ENCODE measurements at regions not wholly inside any gene's neighbourhood (a gene's known extent, or its start where the extent isn't known, plus 50 kb on each side); places are given as distances from the start of the nearest gene placed in this dataset.

DNA sequence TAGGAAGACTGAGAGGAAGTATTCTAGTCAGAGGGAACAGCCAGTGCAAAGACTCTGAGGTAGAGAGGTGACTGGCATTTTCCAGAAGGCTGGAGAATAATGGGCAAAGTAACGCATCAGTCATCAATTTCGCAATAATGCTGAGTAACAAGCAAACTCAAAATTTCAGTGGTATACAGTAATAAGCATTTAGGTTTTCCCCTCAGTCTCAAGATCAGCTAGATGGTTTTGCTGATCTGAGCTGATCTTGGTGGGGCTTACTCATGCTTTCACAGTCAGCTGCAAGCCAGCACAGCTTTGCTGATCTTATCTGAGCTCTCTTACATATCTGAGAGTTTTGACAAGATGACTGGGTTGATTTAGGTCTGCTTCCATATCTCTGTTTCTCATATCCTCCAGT lies 108.7 kb downstream of the TSEN15 start:
- H4K20me1 ChIP-seq (ENCODE audit: insufficient read depth): no peaks in the 10 kb centered on the region
- H3K4me3 ChIP-seq (ENCODE audit: low read length): no peak overlapping the region
- no peaks in the 10 kb centered on the region for H3K36me3 ChIP-seq (ENCODE audit: insufficient read depth, low read length)
- H2AFZ ChIP-seq (ENCODE audit: low read depth, low read length): no peak overlapping the region
- H3K27me3 ChIP-seq (ENCODE audit: insufficient read depth, low read depth, low read length): no peaks in the 10 kb centered on the region
- no peaks in the 10 kb centered on the region for H3K9me3 ChIP-seq (ENCODE audit: low read length)
- no peak overlapping the region for H3K27ac ChIP-seq (ENCODE audit: low read length)
- H3K9me2 ChIP-seq (ENCODE audit: insufficient read depth, low read length): no peaks in the 10 kb centered on the region
- H3K9ac ChIP-seq (ENCODE audit: low read length): no peak overlapping the region
- TF ChIP-seq RAD21 (conservative IDR thresholded peaks at IDR 0.05): no peak
- no peak for TF ChIP-seq POLR2AphosphoS5 (IDR thresholded peaks at IDR 0.05)
- no peak for TF ChIP-seq EP300 (conservative IDR thresholded peaks at IDR 0.05; ENCODE audit: poor library complexity, severe bottlenecking)
- no peak overlapping the region for H3K4me2 ChIP-seq (ENCODE audit: low read length)
- no peaks in the 10 kb centered on the region for H3K79me2 ChIP-seq (replicated peaks; ENCODE audit: insufficient read depth, low read length)
- no peaks in the 10 kb centered on the region for H3F3A ChIP-seq (ENCODE audit: insufficient read depth, low read length, poor library complexity, severe bottlenecking)

DNA sequence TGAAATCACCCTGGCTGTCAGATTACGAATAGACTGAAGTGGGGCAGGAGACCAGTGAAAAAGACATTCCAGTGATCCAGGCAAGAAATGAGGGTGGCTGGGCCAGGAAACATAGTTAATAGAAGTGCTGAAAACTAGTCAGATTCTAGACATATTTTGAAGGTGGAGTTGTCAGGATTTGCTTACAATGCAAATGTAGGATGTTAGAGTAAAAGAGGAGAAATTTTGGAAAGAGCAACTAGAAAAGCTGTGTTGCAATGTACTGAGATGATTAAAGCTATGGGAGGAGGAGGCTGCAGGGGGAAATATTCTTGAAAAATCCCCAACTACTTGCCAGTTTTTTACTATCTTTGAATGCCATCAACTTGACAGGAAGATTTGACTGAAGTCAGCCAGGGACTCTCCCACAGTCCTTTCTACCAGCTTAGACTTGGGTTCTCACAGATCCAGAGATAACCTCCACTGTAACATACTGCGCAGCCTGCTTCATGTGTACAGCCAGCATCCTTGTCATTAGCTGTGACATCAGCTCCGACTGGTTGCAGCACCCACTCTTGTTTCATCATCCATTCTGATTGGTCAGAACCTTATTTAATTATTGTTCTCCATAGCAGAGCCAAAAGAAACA lies 109.7 kb downstream of the TSEN15 start:
- H4K20me1 ChIP-seq (ENCODE audit: insufficient read depth): no peaks in the 10 kb centered on the region
- no peak overlapping the region for H2AFZ ChIP-seq (ENCODE audit: low read depth, low read length)
- H3K36me3 ChIP-seq (ENCODE audit: insufficient read depth, low read length): no peaks in the 10 kb centered on the region
- no peak overlapping the region for H3K4me2 ChIP-seq (ENCODE audit: low read length)
- no peaks in the 10 kb centered on the region for H3F3A ChIP-seq (ENCODE audit: insufficient read depth, low read length, poor library complexity, severe bottlenecking)
- no peak overlapping the region for H3K27ac ChIP-seq (ENCODE audit: low read length)
- no peak overlapping the region for H3K9ac ChIP-seq (ENCODE audit: low read length)
- no peak for TF ChIP-seq TAF1 (IDR thresholded peaks at IDR 0.05; ENCODE audit: low read depth)
- TF ChIP-seq RAD21 (conservative IDR thresholded peaks at IDR 0.05): no peak
- TF ChIP-seq, protein P1, sequence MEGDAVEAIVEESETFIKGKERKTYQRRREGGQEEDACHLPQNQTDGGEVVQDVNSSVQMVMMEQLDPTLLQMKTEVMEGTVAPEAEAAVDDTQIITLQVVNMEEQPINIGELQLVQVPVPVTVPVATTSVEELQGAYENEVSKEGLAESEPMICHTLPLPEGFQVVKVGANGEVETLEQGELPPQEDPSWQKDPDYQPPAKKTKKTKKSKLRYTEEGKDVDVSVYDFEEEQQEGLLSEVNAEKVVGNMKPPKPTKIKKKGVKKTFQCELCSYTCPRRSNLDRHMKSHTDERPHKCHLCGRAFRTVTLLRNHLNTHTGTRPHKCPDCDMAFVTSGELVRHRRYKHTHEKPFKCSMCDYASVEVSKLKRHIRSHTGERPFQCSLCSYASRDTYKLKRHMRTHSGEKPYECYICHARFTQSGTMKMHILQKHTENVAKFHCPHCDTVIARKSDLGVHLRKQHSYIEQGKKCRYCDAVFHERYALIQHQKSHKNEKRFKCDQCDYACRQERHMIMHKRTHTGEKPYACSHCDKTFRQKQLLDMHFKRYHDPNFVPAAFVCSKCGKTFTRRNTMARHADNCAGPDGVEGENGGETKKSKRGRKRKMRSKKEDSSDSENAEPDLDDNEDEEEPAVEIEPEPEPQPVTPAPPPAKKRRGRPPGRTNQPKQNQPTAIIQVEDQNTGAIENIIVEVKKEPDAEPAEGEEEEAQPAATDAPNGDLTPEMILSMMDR (IDR thresholded peaks at IDR 0.05; ENCODE audit: poor library complexity, severe bottlenecking): no peak
- TF ChIP-seq EP300 (conservative IDR thresholded peaks at IDR 0.05; ENCODE audit: poor library complexity, severe bottlenecking): no peak
- no peak for TF ChIP-seq POLR2AphosphoS5 (IDR thresholded peaks at IDR 0.05)
- no peak for TF ChIP-seq SMC3 (conservative IDR thresholded peaks at IDR 0.05; ENCODE audit: poor library complexity)
- no peak for TF ChIP-seq EZH2 (IDR thresholded peaks at IDR 0.05; ENCODE audit: borderline replicate concordance, insufficient read depth, low read length, poor library complexity, severe bottlenecking)
- no peak for TF ChIP-seq MXI1 (conservative IDR thresholded peaks at IDR 0.05; ENCODE audit: poor library complexity, severe bottlenecking)
- TF ChIP-seq, protein P2, sequence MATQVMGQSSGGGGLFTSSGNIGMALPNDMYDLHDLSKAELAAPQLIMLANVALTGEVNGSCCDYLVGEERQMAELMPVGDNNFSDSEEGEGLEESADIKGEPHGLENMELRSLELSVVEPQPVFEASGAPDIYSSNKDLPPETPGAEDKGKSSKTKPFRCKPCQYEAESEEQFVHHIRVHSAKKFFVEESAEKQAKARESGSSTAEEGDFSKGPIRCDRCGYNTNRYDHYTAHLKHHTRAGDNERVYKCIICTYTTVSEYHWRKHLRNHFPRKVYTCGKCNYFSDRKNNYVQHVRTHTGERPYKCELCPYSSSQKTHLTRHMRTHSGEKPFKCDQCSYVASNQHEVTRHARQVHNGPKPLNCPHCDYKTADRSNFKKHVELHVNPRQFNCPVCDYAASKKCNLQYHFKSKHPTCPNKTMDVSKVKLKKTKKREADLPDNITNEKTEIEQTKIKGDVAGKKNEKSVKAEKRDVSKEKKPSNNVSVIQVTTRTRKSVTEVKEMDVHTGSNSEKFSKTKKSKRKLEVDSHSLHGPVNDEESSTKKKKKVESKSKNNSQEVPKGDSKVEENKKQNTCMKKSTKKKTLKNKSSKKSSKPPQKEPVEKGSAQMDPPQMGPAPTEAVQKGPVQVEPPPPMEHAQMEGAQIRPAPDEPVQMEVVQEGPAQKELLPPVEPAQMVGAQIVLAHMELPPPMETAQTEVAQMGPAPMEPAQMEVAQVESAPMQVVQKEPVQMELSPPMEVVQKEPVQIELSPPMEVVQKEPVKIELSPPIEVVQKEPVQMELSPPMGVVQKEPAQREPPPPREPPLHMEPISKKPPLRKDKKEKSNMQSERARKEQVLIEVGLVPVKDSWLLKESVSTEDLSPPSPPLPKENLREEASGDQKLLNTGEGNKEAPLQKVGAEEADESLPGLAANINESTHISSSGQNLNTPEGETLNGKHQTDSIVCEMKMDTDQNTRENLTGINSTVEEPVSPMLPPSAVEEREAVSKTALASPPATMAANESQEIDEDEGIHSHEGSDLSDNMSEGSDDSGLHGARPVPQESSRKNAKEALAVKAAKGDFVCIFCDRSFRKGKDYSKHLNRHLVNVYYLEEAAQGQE (IDR thresholded peaks at IDR 0.05; ENCODE audit: borderline replicate concordance): no peak
- H3K9me2 ChIP-seq (ENCODE audit: insufficient read depth, low read length): no peaks in the 10 kb centered on the region
- no peaks in the 10 kb centered on the region for H3K27me3 ChIP-seq (ENCODE audit: insufficient read depth, low read depth, low read length)
- H3K4me3 ChIP-seq (ENCODE audit: low read length): no peak overlapping the region
- no peaks in the 10 kb centered on the region for H3K79me2 ChIP-seq (replicated peaks; ENCODE audit: insufficient read depth, low read length)
- H3K9me3 ChIP-seq (ENCODE audit: low read length): no peaks in the 10 kb centered on the region

Data from neural cell (in vitro differentiated cells).